ENCODE measurements at regions not wholly inside any gene's neighbourhood (a gene's known extent, or its start where the extent isn't known, plus 50 kb on each side); places are given as distances from the start of the nearest gene placed in this dataset.

- Histone ChIP-seq H3K27ac (ENCODE audit: low read depth) (no peak overlapping the region), H3K27me3 (ENCODE audit: insufficient read depth) (no peaks in the 10 kb centered on the region), H2AFZ (no peak overlapping the region; the same call in 1 of the 2 replicates), H3K4me2 (no peak overlapping the region), H3F3A (replicated peaks; ENCODE audit: low read depth) (no peaks in the 10 kb centered on the region), H3K9me2 (ENCODE audit: insufficient read depth) (no peaks in the 10 kb centered on the region), H4K20me1 (replicated peaks; ENCODE audit: insufficient read depth) (no peaks in the 10 kb centered on the region), H3K4me1 (ENCODE audit: insufficient read depth) (no peaks in the 10 kb centered on the region), H3K79me2 (replicated peaks; ENCODE audit: insufficient read depth) (no peaks in the 10 kb centered on the region), H3K4me3 (no peak overlapping the region), H3K36me3 (ENCODE audit: insufficient read depth) (no peaks in the 10 kb centered on the region)
- Mint-ChIP-seq H3K36me3 (ENCODE audit: low read depth) (no peaks in the 10 kb centered on the region), H3K9me3 (no peaks in the 10 kb centered on the region), H3K4me1 (no peaks in the 10 kb centered on the region), H3K4me3 (no peak overlapping the region), H3K27ac (no peak overlapping the region), H3K27me3 (ENCODE audit: insufficient read depth, low read depth, poor library complexity) (no peaks in the 10 kb centered on the region)
- TF ChIP-seq EZH2 (IDR thresholded peaks at IDR 0.05; ENCODE audit: low read depth, unreplicated experiment): no peak
- TF ChIP-seq JUNB (IDR thresholded peaks at IDR 0.05; ENCODE audit: unreplicated experiment): no peak
- no peak for TF ChIP-seq NANOG (IDR thresholded peaks at IDR 0.05; ENCODE audit: borderline replicate concordance)
- no peak for TF ChIP-seq ZNF462 (CRISPR knock-in tag; IDR thresholded peaks at IDR 0.05)
- no peak for TF ChIP-seq ETS1 (IDR thresholded peaks at IDR 0.05)
- no peak for TF ChIP-seq POLR2AphosphoS5 (IDR thresholded peaks at IDR 0.05; ENCODE audit: low read depth)
- TF ChIP-seq ZNF331 (CRISPR knock-in tag; IDR thresholded peaks at IDR 0.05; ENCODE audit: low read depth): no peak
- no peak for TF ChIP-seq STAT1 (IDR thresholded peaks at IDR 0.05; ENCODE audit: unreplicated experiment)
- TF ChIP-seq EZH2phosphoT487 (IDR thresholded peaks at IDR 0.05; ENCODE audit: unreplicated experiment): no peak
- TF ChIP-seq ZNF114 (CRISPR knock-in tag; IDR thresholded peaks at IDR 0.05): no peak
- TF ChIP-seq CREB1 (CRISPR knock-in tag; IDR thresholded peaks at IDR 0.05; ENCODE audit: low read depth): no peak
- ATAC-seq (no peak), DNase-seq (ENCODE audit: low spot score) (no peak)
These were observed 129.1 kb upstream of the SOX2 start for GRCh38 chr3:181582619-181583018.

All from GM23338 (cell line).